ENCODE measurements at regions not wholly inside any gene's neighbourhood (a gene's known extent, or its start where the extent isn't known, plus 50 kb on each side); places are given as distances from the start of the nearest gene placed in this dataset.

GRCh38 chr2:18799397-18799796 lies 210.0 kb upstream of the NT5C1B start:
- TF ChIP-seq, protein P1, sequence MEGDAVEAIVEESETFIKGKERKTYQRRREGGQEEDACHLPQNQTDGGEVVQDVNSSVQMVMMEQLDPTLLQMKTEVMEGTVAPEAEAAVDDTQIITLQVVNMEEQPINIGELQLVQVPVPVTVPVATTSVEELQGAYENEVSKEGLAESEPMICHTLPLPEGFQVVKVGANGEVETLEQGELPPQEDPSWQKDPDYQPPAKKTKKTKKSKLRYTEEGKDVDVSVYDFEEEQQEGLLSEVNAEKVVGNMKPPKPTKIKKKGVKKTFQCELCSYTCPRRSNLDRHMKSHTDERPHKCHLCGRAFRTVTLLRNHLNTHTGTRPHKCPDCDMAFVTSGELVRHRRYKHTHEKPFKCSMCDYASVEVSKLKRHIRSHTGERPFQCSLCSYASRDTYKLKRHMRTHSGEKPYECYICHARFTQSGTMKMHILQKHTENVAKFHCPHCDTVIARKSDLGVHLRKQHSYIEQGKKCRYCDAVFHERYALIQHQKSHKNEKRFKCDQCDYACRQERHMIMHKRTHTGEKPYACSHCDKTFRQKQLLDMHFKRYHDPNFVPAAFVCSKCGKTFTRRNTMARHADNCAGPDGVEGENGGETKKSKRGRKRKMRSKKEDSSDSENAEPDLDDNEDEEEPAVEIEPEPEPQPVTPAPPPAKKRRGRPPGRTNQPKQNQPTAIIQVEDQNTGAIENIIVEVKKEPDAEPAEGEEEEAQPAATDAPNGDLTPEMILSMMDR (IDR thresholded peaks at IDR 0.05) = no peak
- TF ChIP-seq POLR2A (IDR thresholded peaks at IDR 0.05) = no peak
